GM12865 (cell line): ENCODE measurements at regions not wholly inside any gene's neighbourhood (a gene's known extent, or its start where the extent isn't known, plus 50 kb on each side); places are given as distances from the start of the nearest gene placed in this dataset.

Experiments
- DNase-seq: peaks from one replicate; pipeline ENCODE4 v3.0.0; 2010; ENCODE audit warnings: low read depth
- H3K4me3 ChIP-seq: 2 replicates; pipeline ENCODE4 v1.5.1; 2011; ENCODE audit warnings: mild to moderate bottlenecking, low read depth, low read length, control low read depth
- CTCF ChIP-seq: IDR thresholded peaks from 2 replicates; pipeline ENCODE4 v1.5.1; 2011; ENCODE audit warnings: low read length, control low read depth, low read depth, inconsistent platforms; ENCODE audit not compliant: insufficient read depth; ENCODE audit errors: missing control alignments

- no peak for DNase-seq
- TF ChIP-seq CTCF: no peak
- no peak overlapping the region for H3K4me3 ChIP-seq
Observed at GRCh38 chr5:125196481-125197111, 450.2 kb upstream of the ZNF608 start.

- H3K4me3 ChIP-seq: no peak overlapping the region
- no peak for DNase-seq
- TF ChIP-seq CTCF: no peak
Observed at GRCh38 chr5:125197321-125197720, 450.9 kb upstream of the ZNF608 start.

- TF ChIP-seq CTCF: no peak
- H3K4me3 ChIP-seq: no peak overlapping the region
- peak; percentile 15 for DNase-seq
Observed at GRCh38 chr5:125198270-125198974, 452.0 kb upstream of the ZNF608 start.

- TF ChIP-seq CTCF: no peak
- H3K4me3 ChIP-seq: no peak overlapping the region
- DNase-seq: no peak
Observed at GRCh38 chr5:125199373-125199772, 452.9 kb upstream of the ZNF608 start.

- H3K4me3 ChIP-seq: no peak overlapping the region
Observed at GRCh38 chr5:125199968-125200865, 453.8 kb upstream of the ZNF608 start.

GRCh38 chr5:125200866-125201373 lies 454.5 kb upstream of the ZNF608 start:
- DNase-seq: no peak
- H3K4me3 ChIP-seq: no peak overlapping the region
- TF ChIP-seq CTCF: no peak

More at GRCh38 chr5:125199968-125200865, 453.8 kb upstream of the ZNF608 start:
- no peak for TF ChIP-seq CTCF
- no peak for DNase-seq
